HepG2 (cell line): ENCODE measurements at regions not wholly inside any gene's neighbourhood (a gene's known extent, or its start where the extent isn't known, plus 50 kb on each side); places are given as distances from the start of the nearest gene placed in this dataset.

Experiments
- ASH2L ChIP-seq: fragments of 300-600, 200-600 bp; sonication (generic); IDR thresholded peaks from 2 replicates; pipeline ENCODE4 v1.7.0; 2017; ENCODE audit warnings: low read depth, mild to moderate bottlenecking, moderate library complexity, mixed read lengths, low read length; ENCODE audit not compliant: insufficient read length
- ESRRA ChIP-seq: sonication (generic); formaldehyde crosslinking; IDR thresholded peaks from 2 replicates; pipeline ENCODE4 v1.5.1; 2020; ENCODE audit warnings: mild to moderate bottlenecking, low read depth, missing genetic modification reagents
- FOXA1 ChIP-seq, 2 experiments: fragments of 450-650 bp in 1 of 2; sonication (generic) in 1 of 2; formaldehyde crosslinking in 1 of 2; IDR thresholded peaks; 2 replicates each; pipeline versions ENCODE4 v1.4.0 to v1.6.1; 2016 to 2020; ENCODE audit warnings: missing genetic modification reagents in 1 of 2
- FOXK2 ChIP-seq: fragments of 450-650 bp; IDR thresholded peaks from 2 replicates; pipeline ENCODE4 v1.6.1; 2016
- HNF4G ChIP-seq, 2 experiments: sonication (generic) in 1 of 2; formaldehyde crosslinking in 1 of 2; IDR thresholded peaks; 2 replicates each; pipeline versions ENCODE4 v1.4.0 to v1.6.1; 2011 to 2020; ENCODE audit warnings: borderline replicate concordance in 2 of 2, low read depth in 2 of 2, mild to moderate bottlenecking in 2 of 2, low read length in 1 of 2, missing genetic modification reagents in 1 of 2, moderate library complexity in 1 of 2
- KMT2B ChIP-seq: IDR thresholded peaks from 2 replicates; pipeline ENCODE4 v1.6.1; 2016; ENCODE audit warnings: missing genetic modification reagents, missing compliant biosample characterization
- NFIC ChIP-seq: IDR thresholded peaks from 2 replicates; pipeline ENCODE4 v1.6.1; 2012; ENCODE audit warnings: mild to moderate bottlenecking, low read length, inconsistent platforms
- NFKBIZ ChIP-seq: IDR thresholded peaks from 2 replicates; pipeline ENCODE4 v1.6.1; 2018; ENCODE audit warnings: missing genetic modification reagents, missing compliant biosample characterization
- NR2C2 ChIP-seq: sonication (generic); formaldehyde crosslinking; IDR thresholded peaks from 2 replicates; pipeline ENCODE4 v1.4.0; 2020; ENCODE audit warnings: missing genetic modification reagents, mild to moderate bottlenecking, moderate library complexity, borderline replicate concordance
- SKI ChIP-seq: fragments of 450-650 bp; IDR thresholded peaks from one replicate; pipeline ENCODE4 v1.6.1; 2018; ENCODE audit warnings: mild to moderate bottlenecking; ENCODE audit not compliant: partially characterized antibody
- SOX13 ChIP-seq, 3 experiments: fragments of 450-650 bp in 1 of 3; sonication (generic) in 1 of 3; formaldehyde crosslinking in 1 of 3; IDR thresholded peaks in 2 of 3; conservative IDR thresholded peaks in 1 of 3; 2 replicates each; pipeline versions ENCODE4 v1.5.0 to v1.6.1; 2016 to 2020; ENCODE audit warnings: antibody characterized with exemption in 1 of 3, mild to moderate bottlenecking in 1 of 3, missing compliant biosample characterization in 1 of 3, missing genetic modification reagents in 1 of 3, moderate library complexity in 1 of 3
- ZNF292 ChIP-seq: sonication (generic); formaldehyde crosslinking; IDR thresholded peaks from 2 replicates; pipeline ENCODE4 v1.8.1; 2022; ENCODE audit warnings: mild to moderate bottlenecking, low read depth, missing genetic modification reagents, borderline replicate concordance
- ZNF652 ChIP-seq: IDR thresholded peaks from 2 replicates; pipeline ENCODE4 v1.6.1; 2016; ENCODE audit warnings: low read depth, borderline replicate concordance
- TF ChIP-seq, protein P1 (sequence below): IDR thresholded peaks from 2 replicates; pipeline ENCODE4 v1.6.1; 2012; ENCODE audit warnings: low read depth, low read length, improper control_type of control experiment
- TF ChIP-seq, protein P2 (sequence below): sonication (generic); formaldehyde crosslinking; IDR thresholded peaks from 2 replicates; pipeline ENCODE4 v1.4.0; 2020; ENCODE audit warnings: missing genetic modification reagents
- TF ChIP-seq, protein P3 (sequence below): sonication (generic); formaldehyde crosslinking; conservative IDR thresholded peaks from 2 replicates; pipeline ENCODE4 v1.4.0; 2020; ENCODE audit warnings: mild to moderate bottlenecking, missing genetic modification reagents, moderate library complexity
- TF ChIP-seq, protein P4 (sequence below): IDR thresholded peaks from 2 replicates; pipeline ENCODE4 v1.6.1; 2016; ENCODE audit warnings: low read depth
- TF ChIP-seq, protein P5 (sequence below): IDR thresholded peaks from 2 replicates; pipeline ENCODE4 v1.6.1; 2016; ENCODE audit warnings: mild to moderate bottlenecking

DNA sequence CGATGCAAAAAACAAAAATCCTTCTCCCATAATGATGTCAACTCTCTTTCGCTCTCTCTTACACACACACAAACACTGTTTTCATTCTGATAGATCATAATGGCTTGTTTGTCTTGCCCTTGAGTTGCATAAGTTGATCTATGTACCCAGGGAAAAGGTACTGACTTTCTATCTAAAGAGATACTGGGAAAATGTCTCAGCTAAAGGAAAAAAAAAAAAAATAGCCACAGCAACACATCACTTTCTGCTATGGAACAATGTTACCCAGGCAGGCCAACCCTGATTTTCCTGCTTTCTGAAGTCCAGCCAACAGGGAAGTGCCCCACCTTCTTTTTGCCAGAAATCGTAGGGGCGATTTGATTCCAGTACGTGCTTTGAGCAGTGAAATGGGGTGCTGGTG is 212.6 kb upstream of the ACTBL2 start (continued):
- TF ChIP-seq NFIC (peak; percentile 52), HNF4G (IDR thresholded peaks at IDR 0.05; ENCODE audit: borderline replicate concordance, low read depth, low read length) (peak; percentile 78), HNF4G (CRISPR knock-in tag; IDR thresholded peaks at IDR 0.05; ENCODE audit: borderline replicate concordance, low read depth) (no peak), SOX13 (IDR thresholded peaks at IDR 0.05) (no peak), SOX13 (CRISPR knock-in tag; conservative IDR thresholded peaks at IDR 0.05 in 1 of 2, IDR thresholded peaks at IDR 0.05 in 1 of 2) (peak in 1 of 2 experiments; percentile 82; a peak in 2 of 4 replicates), ASH2L (peak; percentile 88), NR2C2 (peak; percentile 53; the same call in 1 of the 2 replicates), KMT2B (peak; percentile 41; the same call in 1 of the 2 replicates), SKI (peak; percentile 20), NFKBIZ (CRISPR knock-in tag) (no peak), ESRRA (CRISPR knock-in tag) (no peak), FOXK2 (0 out of 2 replicates have a peak, but pooled peaks have one; percentile 20), ZNF652 (CRISPR knock-in tag) (peak; percentile 17; the same call in 1 of the 2 replicates), ZNF292 (CRISPR knock-in tag) (peak; percentile 47; the same call in 1 of the 2 replicates), FOXA1 (IDR thresholded peaks at IDR 0.05) (no peak), FOXA1 (CRISPR knock-in tag; IDR thresholded peaks at IDR 0.05) (peak; percentile 58)
- TF ChIP-seq, protein P1, sequence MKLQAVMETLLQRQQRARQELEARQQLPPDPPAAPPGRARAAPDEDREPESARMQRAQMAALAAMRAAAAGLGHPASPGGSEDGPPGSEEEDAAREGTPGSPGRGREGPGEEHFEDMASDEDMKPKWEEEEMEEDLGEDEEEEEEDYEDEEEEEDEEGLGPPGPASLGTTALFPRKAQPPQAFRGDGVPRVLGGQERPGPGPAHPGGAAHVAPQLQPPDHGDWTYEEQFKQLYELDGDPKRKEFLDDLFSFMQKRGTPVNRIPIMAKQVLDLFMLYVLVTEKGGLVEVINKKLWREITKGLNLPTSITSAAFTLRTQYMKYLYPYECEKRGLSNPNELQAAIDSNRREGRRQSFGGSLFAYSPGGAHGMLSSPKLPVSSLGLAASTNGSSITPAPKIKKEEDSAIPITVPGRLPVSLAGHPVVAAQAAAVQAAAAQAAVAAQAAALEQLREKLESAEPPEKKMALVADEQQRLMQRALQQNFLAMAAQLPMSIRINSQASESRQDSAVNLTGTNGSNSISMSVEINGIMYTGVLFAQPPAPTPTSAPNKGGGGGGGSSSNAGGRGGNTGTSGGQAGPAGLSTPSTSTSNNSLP = peak; percentile 48; the same call in 1 of the 2 replicates
- TF ChIP-seq, protein P2, sequence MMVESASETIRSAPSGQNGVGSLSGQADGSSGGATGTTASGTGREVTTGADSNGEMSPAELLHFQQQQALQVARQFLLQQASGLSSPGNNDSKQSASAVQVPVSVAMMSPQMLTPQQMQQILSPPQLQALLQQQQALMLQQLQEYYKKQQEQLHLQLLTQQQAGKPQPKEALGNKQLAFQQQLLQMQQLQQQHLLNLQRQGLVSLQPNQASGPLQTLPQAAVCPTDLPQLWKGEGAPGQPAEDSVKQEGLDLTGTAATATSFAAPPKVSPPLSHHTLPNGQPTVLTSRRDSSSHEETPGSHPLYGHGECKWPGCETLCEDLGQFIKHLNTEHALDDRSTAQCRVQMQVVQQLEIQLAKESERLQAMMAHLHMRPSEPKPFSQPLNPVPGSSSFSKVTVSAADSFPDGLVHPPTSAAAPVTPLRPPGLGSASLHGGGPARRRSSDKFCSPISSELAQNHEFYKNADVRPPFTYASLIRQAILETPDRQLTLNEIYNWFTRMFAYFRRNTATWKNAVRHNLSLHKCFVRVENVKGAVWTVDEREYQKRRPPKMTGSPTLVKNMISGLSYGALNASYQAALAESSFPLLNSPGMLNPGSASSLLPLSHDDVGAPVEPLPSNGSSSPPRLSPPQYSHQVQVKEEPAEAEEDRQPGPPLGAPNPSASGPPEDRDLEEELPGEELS (CRISPR knock-in tag) = 0 out of 2 replicates have a peak, but pooled peaks have one; percentile 34
- TF ChIP-seq, protein P3, sequence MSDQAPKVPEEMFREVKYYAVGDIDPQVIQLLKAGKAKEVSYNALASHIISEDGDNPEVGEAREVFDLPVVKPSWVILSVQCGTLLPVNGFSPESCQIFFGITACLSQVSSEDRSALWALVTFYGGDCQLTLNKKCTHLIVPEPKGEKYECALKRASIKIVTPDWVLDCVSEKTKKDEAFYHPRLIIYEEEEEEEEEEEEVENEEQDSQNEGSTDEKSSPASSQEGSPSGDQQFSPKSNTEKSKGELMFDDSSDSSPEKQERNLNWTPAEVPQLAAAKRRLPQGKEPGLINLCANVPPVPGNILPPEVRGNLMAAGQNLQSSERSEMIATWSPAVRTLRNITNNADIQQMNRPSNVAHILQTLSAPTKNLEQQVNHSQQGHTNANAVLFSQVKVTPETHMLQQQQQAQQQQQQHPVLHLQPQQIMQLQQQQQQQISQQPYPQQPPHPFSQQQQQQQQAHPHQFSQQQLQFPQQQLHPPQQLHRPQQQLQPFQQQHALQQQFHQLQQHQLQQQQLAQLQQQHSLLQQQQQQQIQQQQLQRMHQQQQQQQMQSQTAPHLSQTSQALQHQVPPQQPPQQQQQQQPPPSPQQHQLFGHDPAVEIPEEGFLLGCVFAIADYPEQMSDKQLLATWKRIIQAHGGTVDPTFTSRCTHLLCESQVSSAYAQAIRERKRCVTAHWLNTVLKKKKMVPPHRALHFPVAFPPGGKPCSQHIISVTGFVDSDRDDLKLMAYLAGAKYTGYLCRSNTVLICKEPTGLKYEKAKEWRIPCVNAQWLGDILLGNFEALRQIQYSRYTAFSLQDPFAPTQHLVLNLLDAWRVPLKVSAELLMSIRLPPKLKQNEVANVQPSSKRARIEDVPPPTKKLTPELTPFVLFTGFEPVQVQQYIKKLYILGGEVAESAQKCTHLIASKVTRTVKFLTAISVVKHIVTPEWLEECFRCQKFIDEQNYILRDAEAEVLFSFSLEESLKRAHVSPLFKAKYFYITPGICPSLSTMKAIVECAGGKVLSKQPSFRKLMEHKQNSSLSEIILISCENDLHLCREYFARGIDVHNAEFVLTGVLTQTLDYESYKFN (CRISPR knock-in tag) = peak; percentile 91
- TF ChIP-seq, protein P4, sequence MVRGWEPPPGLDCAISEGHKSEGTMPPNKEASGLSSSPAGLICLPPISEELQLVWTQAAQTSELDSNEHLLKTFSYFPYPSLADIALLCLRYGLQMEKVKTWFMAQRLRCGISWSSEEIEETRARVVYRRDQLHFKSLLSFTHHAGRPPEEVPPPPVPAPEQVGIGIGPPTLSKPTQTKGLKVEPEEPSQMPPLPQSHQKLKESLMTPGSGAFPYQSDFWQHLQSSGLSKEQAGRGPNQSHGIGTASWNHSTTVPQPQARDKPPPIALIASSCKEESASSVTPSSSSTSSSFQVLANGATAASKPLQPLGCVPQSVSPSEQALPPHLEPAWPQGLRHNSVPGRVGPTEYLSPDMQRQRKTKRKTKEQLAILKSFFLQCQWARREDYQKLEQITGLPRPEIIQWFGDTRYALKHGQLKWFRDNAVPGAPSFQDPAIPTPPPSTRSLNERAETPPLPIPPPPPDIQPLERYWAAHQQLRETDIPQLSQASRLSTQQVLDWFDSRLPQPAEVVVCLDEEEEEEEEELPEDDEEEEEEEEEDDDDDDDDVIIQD = peak; percentile 83; the same call in 1 of the 2 replicates
- TF ChIP-seq, protein P5, sequence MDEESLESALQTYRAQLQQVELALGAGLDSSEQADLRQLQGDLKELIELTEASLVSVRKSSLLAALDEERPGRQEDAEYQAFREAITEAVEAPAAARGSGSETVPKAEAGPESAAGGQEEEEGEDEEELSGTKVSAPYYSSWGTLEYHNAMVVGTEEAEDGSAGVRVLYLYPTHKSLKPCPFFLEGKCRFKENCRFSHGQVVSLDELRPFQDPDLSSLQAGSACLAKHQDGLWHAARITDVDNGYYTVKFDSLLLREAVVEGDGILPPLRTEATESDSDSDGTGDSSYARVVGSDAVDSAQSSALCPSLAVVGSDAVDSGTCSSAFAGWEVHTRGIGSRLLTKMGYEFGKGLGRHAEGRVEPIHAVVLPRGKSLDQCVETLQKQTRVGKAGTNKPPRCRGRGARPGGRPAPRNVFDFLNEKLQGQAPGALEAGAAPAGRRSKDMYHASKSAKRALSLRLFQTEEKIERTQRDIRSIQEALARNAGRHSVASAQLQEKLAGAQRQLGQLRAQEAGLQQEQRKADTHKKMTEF = peak; percentile 50
